ENCODE measurements at regions not wholly inside any gene's neighbourhood (a gene's known extent, or its start where the extent isn't known, plus 50 kb on each side); places are given as distances from the start of the nearest gene placed in this dataset.

- no peak for TF ChIP-seq NFIC (IDR thresholded peaks at IDR 0.05)
- TF ChIP-seq USF1 (IDR thresholded peaks at IDR 0.05), result no peak
Measured at GRCh38 chr12:65520658-65521057, 242.2 kb downstream of the MSRB3 start.

All from Ishikawa (cell line).